ENCODE measurements at regions not wholly inside any gene's neighbourhood (a gene's known extent, or its start where the extent isn't known, plus 50 kb on each side); places are given as distances from the start of the nearest gene placed in this dataset.
"Not testable (repeated sequence)": the region's sequence is repeated elsewhere in the genome, so short reads cannot be mapped to it uniquely, and the experiment has no call there.

- DNase-seq (ENCODE audit: low read depth in 2 of 3, low spot score in 2 of 3), result not testable (repeated sequence)
These were observed 247.5 kb downstream of the SPATA31A6 start for GRCh38 chr9:42430674-42431615.

- not testable (repeated sequence) for DNase-seq (ENCODE audit: low read depth in 2 of 3, low spot score in 2 of 3)
These were observed 248.2 kb downstream of the SPATA31A6 start for GRCh38 chr9:42431616-42432010.

- not testable (repeated sequence) for DNase-seq (ENCODE audit: low read depth in 2 of 3, low spot score in 2 of 3)
These were observed 251.6 kb downstream of the SPATA31A6 start for GRCh38 chr9:42434844-42435714.

GRCh38 chr9:42435715-42436342 lies 252.4 kb downstream of the SPATA31A6 start:
- not testable (repeated sequence) for DNase-seq (ENCODE audit: low read depth in 2 of 3, low spot score in 2 of 3)

GRCh38 chr9:42437057-42437759 lies 253.7 kb downstream of the SPATA31A6 start:
- DNase-seq (ENCODE audit: low read depth in 2 of 3, low spot score in 2 of 3), result not testable (repeated sequence)

GRCh38 chr9:42442680-42443079 lies 259.2 kb downstream of the SPATA31A6 start:
- not testable (repeated sequence) for DNase-seq (ENCODE audit: low read depth in 2 of 3, low spot score in 2 of 3)

GRCh38 chr9:42443414-42443813 lies 260.0 kb downstream of the SPATA31A6 start:
- not testable (repeated sequence) for DNase-seq (ENCODE audit: low read depth in 2 of 3, low spot score in 2 of 3)

- not testable (repeated sequence) for DNase-seq (ENCODE audit: low read depth in 2 of 3, low spot score in 2 of 3)
These were observed 278.0 kb downstream of the SPATA31A6 start for GRCh38 chr9:42461436-42461835.

- not testable (repeated sequence) for DNase-seq (ENCODE audit: low read depth in 2 of 3, low spot score in 2 of 3)
These were observed 278.4 kb downstream of the SPATA31A6 start for GRCh38 chr9:42461863-42462262.

GRCh38 chr9:42463981-42464380 lies 280.5 kb downstream of the SPATA31A6 start:
- not testable (repeated sequence) for DNase-seq (ENCODE audit: low read depth in 2 of 3, low spot score in 2 of 3)

GRCh38 chr9:42470577-42470976 lies 287.1 kb downstream of the SPATA31A6 start:
- DNase-seq (ENCODE audit: low read depth in 2 of 3, low spot score in 2 of 3), result not testable (repeated sequence)

- not testable (repeated sequence) for DNase-seq (ENCODE audit: low read depth in 2 of 3, low spot score in 2 of 3)
These were observed 307.5 kb downstream of the SPATA31A6 start for GRCh38 chr9:42490989-42491388.

GRCh38 chr9:42502620-42503264 lies 319.3 kb downstream of the SPATA31A6 start:
- DNase-seq (ENCODE audit: low read depth in 2 of 3, low spot score in 2 of 3), result not testable (repeated sequence)

GRCh38 chr9:42508111-42508510 lies 324.7 kb downstream of the SPATA31A6 start:
- not testable (repeated sequence) for DNase-seq (ENCODE audit: low read depth in 2 of 3, low spot score in 2 of 3)

- DNase-seq (ENCODE audit: low read depth in 2 of 3, low spot score in 2 of 3), result not testable (repeated sequence)
These were observed 330.1 kb downstream of the SPATA31A6 start for GRCh38 chr9:42513535-42513934.

- DNase-seq (ENCODE audit: low read depth in 2 of 3, low spot score in 2 of 3), result not testable (repeated sequence)
These were observed 351.0 kb downstream of the SPATA31A6 start for GRCh38 chr9:42534325-42534983.

- DNase-seq (ENCODE audit: low read depth in 2 of 3, low spot score in 2 of 3), result peak in 1 of 3 experiments; percentile 4
These were observed 351.5 kb downstream of the SPATA31A6 start for GRCh38 chr9:42534984-42535325.

GRCh38 chr9:42550789-42551357 lies 367.4 kb downstream of the SPATA31A6 start:
- DNase-seq (ENCODE audit: low read depth in 2 of 3, low spot score in 2 of 3), result not testable (repeated sequence)

GRCh38 chr9:42568530-42568929 lies 385.1 kb downstream of the SPATA31A6 start:
- not testable (repeated sequence) for DNase-seq (ENCODE audit: low read depth in 2 of 3, low spot score in 2 of 3)

Data from activated CD8-positive, alpha-beta memory T cell treated with anti-CD3 and anti-CD28 coated beads for 48 hours (primary cell).